ENCODE measurements at regions not wholly inside any gene's neighbourhood (a gene's known extent, or its start where the extent isn't known, plus 50 kb on each side); places are given as distances from the start of the nearest gene placed in this dataset.

DNA sequence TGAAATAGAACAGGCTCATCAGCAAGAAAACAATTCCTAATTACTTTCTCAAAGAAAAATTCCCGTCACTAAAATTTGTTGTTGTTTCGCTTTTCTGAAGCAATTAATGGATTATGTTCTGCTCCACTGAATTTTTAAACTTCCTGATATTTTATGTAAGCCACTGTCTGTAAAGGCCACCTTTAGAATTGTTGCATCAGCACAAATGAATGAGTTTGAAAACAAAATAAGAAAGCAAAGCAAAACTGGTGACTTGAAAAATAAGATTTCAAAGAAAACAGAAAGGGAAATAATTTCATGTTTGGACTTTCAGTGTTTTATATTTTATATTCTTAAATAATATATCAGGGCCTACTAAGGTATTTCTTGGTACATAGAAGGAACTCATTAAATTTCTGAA, 636.3 kb upstream of the TYRP1 start:
- TF ChIP-seq, protein P1, sequence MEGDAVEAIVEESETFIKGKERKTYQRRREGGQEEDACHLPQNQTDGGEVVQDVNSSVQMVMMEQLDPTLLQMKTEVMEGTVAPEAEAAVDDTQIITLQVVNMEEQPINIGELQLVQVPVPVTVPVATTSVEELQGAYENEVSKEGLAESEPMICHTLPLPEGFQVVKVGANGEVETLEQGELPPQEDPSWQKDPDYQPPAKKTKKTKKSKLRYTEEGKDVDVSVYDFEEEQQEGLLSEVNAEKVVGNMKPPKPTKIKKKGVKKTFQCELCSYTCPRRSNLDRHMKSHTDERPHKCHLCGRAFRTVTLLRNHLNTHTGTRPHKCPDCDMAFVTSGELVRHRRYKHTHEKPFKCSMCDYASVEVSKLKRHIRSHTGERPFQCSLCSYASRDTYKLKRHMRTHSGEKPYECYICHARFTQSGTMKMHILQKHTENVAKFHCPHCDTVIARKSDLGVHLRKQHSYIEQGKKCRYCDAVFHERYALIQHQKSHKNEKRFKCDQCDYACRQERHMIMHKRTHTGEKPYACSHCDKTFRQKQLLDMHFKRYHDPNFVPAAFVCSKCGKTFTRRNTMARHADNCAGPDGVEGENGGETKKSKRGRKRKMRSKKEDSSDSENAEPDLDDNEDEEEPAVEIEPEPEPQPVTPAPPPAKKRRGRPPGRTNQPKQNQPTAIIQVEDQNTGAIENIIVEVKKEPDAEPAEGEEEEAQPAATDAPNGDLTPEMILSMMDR (IDR thresholded peaks at IDR 0.05; ENCODE audit: low read depth, low read length), result no peak
- H3K4me3 ChIP-seq (ENCODE audit: low read depth, low read length), result no peak overlapping the region
- H3K9me3 ChIP-seq (ENCODE audit: control insufficient read depth, insufficient read depth, low read length), result peaks cover 7% of the 10 kb centered on the region
- no peak for DNase-seq (ENCODE audit: low read depth, low spot score)
- no peak overlapping the region for H3K27ac ChIP-seq (ENCODE audit: low read depth, low read length)
- H3K27me3 ChIP-seq (ENCODE audit: control insufficient read depth, insufficient read depth, low read length), result no peaks in the 10 kb centered on the region
- ChIA-PET POLR2A (no interaction called here), CTCF (no interaction called here)

DNA sequence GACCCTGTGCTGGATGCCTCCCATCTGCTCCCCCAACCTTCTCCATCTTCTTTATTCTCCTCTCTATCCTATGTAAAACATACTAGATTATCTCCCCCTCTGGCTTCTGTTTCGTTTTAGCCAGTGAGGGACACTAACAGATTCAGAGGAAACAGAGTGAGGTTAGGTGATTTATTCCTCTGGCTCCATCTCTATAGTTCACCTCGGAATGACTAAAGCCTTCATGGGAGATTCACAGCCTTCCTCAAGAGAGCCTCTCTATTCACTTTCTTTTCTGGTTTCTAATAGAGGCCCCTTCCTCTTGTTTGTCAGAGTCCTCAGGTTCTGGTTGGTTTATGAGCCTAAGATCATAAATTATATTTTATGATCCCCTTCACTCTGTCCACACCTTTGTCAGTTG, 633.1 kb upstream of the TYRP1 start:
- no peak for DNase-seq (ENCODE audit: low read depth, low spot score)
- Histone ChIP-seq H3K27me3 (ENCODE audit: control insufficient read depth, insufficient read depth, low read length) (no peaks in the 10 kb centered on the region), H3K27ac (ENCODE audit: low read depth, low read length) (no peak overlapping the region), H3K9me3 (ENCODE audit: control insufficient read depth, insufficient read depth, low read length) (peaks cover 6% of the 10 kb centered on the region; the same call in 1 of the 2 replicates), H3K4me3 (ENCODE audit: low read depth, low read length) (no peak overlapping the region)
- TF ChIP-seq, protein P1 (IDR thresholded peaks at IDR 0.05; ENCODE audit: low read depth, low read length), result no peak
- ChIA-PET CTCF (no interaction called here), POLR2A (no interaction called here)

DNA sequence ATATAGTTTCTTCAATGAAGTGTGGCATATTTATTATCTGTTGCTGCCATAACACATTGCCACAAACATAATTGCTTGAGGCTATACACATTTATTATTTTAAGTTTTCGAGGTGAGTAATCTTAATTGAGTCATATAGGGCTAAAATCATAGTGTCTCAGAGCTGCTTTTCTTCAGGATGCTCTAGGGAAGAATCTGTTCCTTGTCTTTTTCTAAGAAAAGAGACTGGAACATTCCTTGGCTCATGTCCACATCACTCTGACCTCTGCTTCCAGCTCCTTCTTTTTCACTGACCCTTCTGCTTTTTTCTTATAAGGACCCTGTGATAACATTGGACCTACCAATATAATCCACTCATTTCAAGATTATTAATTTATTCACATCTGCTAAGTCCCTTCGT, 632.4 kb upstream of the TYRP1 start:
- CTCF ChIA-PET, result no interaction called here
- H3K27ac ChIP-seq (ENCODE audit: low read depth, low read length), result no peak overlapping the region
- H3K27me3 ChIP-seq (ENCODE audit: control insufficient read depth, insufficient read depth, low read length), result no peaks in the 10 kb centered on the region
- POLR2A ChIA-PET, result no interaction called here
- no peak overlapping the region for H3K4me3 ChIP-seq (ENCODE audit: low read depth, low read length)
- peaks cover 6% of the 10 kb centered on the region; the same call in 1 of the 2 replicates for H3K9me3 ChIP-seq (ENCODE audit: control insufficient read depth, insufficient read depth, low read length)
- TF ChIP-seq, protein P1 (IDR thresholded peaks at IDR 0.05; ENCODE audit: low read depth, low read length), result no peak
- DNase-seq (ENCODE audit: low read depth, low spot score), result no peak

DNA sequence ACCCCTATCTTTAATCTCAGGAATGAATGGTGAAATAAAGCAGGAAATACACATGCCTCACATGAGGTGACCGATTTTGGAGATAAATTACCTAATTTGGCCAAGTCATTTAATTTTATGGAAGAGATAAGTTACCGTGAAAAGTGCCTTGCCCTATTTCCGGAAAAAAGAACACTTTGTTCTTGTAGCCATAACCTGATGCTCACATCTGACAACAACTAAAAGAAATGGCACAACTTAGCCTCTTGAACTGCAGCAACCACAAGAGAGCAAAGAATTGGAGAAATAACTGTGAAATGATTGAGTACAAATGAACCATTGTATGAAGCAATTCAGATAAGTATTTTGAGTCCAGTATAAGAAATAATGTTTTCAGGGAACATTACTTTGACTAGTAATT, 628.1 kb upstream of the TYRP1 start:
- no peaks in the 10 kb centered on the region for H3K27me3 ChIP-seq (ENCODE audit: control insufficient read depth, insufficient read depth, low read length)
- 0 out of 2 replicates have a peak, but pooled peaks cover 3% of the 10 kb centered on the region for H3K9me3 ChIP-seq (ENCODE audit: control insufficient read depth, insufficient read depth, low read length)
- TF ChIP-seq, protein P1 (IDR thresholded peaks at IDR 0.05; ENCODE audit: low read depth, low read length), result no peak
- DNase-seq (ENCODE audit: low read depth, low spot score), result no peak
- no peak overlapping the region for H3K4me3 ChIP-seq (ENCODE audit: low read depth, low read length)
- ChIA-PET CTCF (no interaction called here), POLR2A (no interaction called here)
- H3K27ac ChIP-seq (ENCODE audit: low read depth, low read length), result no peak overlapping the region

DNA sequence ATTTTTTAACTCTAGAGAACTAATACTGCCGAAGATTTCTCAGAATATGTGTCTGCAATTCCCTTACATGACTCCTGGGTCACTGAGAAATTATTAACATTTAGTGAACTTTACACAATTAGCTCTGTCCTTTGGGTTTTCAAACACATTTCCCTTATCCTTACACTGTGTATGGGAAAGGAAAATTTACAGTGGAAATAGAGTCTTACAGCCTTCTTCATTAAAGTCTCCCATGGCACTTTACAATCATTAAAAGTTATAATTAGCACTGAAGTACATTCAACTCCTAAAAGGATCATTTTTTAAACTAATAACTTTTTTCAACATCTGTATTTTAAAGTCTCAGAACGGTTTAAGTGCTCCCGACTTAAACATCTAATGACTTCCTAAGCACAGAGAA, 627.5 kb upstream of the TYRP1 start:
- POLR2A ChIA-PET, result no interaction called here
- H3K27ac ChIP-seq (ENCODE audit: low read depth, low read length), result no peak overlapping the region
- TF ChIP-seq, protein P1 (IDR thresholded peaks at IDR 0.05; ENCODE audit: low read depth, low read length), result no peak

More for the DNA sequence above, 627.5 kb upstream of the TYRP1 start:
- H3K27me3 ChIP-seq (ENCODE audit: control insufficient read depth, insufficient read depth, low read length), result no peaks in the 10 kb centered on the region
- DNase-seq (ENCODE audit: low read depth, low spot score), result no peak
- CTCF ChIA-PET, result no interaction called here
- no peak overlapping the region for H3K4me3 ChIP-seq (ENCODE audit: low read depth, low read length)
- 0 out of 2 replicates have a peak, but pooled peaks cover 3% of the 10 kb centered on the region for H3K9me3 ChIP-seq (ENCODE audit: control insufficient read depth, insufficient read depth, low read length)
